IMR-90 (cell line): ENCODE measurements at regions not wholly inside any gene's neighbourhood (a gene's known extent, or its start where the extent isn't known, plus 50 kb on each side); places are given as distances from the start of the nearest gene placed in this dataset.

Source experiments
- ATAC-seq: fragments of 200-7000 bp; cut with Tn5 transposase; 2 replicates; pipeline ENCODE4 v1.9.1; 2020; ENCODE audit warnings: low read depth, mild to moderate bottlenecking, moderate library complexity
- BruUV-seq: library from RNA; stranded (reverse); fragments of 400-500 nt; replicated peaks from 2 replicates; lab custom pipeline; 2021; lab: Mats Ljungman, UMichigan
- CTCF ChIA-PET: fragments of 300-600 bp; formaldehyde crosslinking; extraction: SDS; loops from one replicate; lab custom pipeline; 2021; ENCODE audit warnings: antibody characterized with exemption; lab: Yijun Ruan, JAX
- POLR2A ChIA-PET: fragments of 300-600 bp; sonication (Branson Sonifier 250); formaldehyde crosslinking; loops from one replicate; lab custom pipeline; 2022; ENCODE audit warnings: antibody characterized with exemption; ENCODE audit not compliant: unreplicated experiment; lab: Charles Lee
- DNase-seq: peaks from one replicate; pipeline ENCODE4 v3.0.0; 2013
- H2AFZ ChIP-seq: replicated peaks from 2 replicates; pipeline ENCODE3; 2013; ENCODE audit warnings: low read length, mild to moderate bottlenecking; ENCODE audit not compliant: poor library complexity
- H2AK5ac ChIP-seq: 2 replicates; pipeline ENCODE4 v1.6.1; 2013; ENCODE audit warnings: low read depth, low read length, inconsistent platforms
- H2AK9ac ChIP-seq: replicated peaks from 2 replicates; pipeline ENCODE3; 2013; ENCODE audit warnings: mild to moderate bottlenecking, low read depth, low read length, moderate library complexity; ENCODE audit not compliant: poor library complexity
- H2BK120ac ChIP-seq: 2 replicates; pipeline ENCODE4 v1.6.1; 2013; ENCODE audit warnings: low read depth, low read length, inconsistent platforms
- H2BK15ac ChIP-seq: 3 replicates; pipeline ENCODE4 v1.6.1; 2013; ENCODE audit warnings: low read depth, low read length, inconsistent platforms
- H2BK20ac ChIP-seq: 2 replicates; pipeline ENCODE4 v1.6.1; 2013; ENCODE audit warnings: low read depth, mild to moderate bottlenecking, inconsistent platforms, low read length, moderate library complexity
- H2BK5ac ChIP-seq: 2 replicates; pipeline ENCODE4 v1.6.1; 2013; ENCODE audit warnings: mild to moderate bottlenecking, low read depth, low read length, inconsistent platforms; ENCODE audit not compliant: poor library complexity, severe bottlenecking
- H3K14ac ChIP-seq: replicated peaks from 2 replicates; pipeline ENCODE4 v1.6.1; 2013; ENCODE audit warnings: low read depth, low read length, inconsistent platforms
- H3K18ac ChIP-seq: 2 replicates; pipeline ENCODE4 v1.6.1; 2013; ENCODE audit warnings: low read depth, low read length, control low read depth
- H3K23ac ChIP-seq: 2 replicates; pipeline ENCODE4 v1.6.1; 2013; ENCODE audit warnings: low read depth, low read length, inconsistent platforms
- H3K27ac ChIP-seq: 2 replicates; pipeline ENCODE4 v1.5.1; 2013; ENCODE audit warnings: mild to moderate bottlenecking, control low read depth, low read length; ENCODE audit not compliant: insufficient read depth
- H3K27me3 ChIP-seq: 2 replicates; pipeline ENCODE4 v1.6.1; 2013; ENCODE audit warnings: low read length; ENCODE audit not compliant: control insufficient read depth, insufficient read depth
- H3K36me3 ChIP-seq: 2 replicates; pipeline ENCODE4 v1.6.1; 2013; ENCODE audit warnings: low read length, mixed read lengths; ENCODE audit not compliant: control insufficient read depth, insufficient read depth
- H3K4ac ChIP-seq: 2 replicates; pipeline ENCODE4 v1.6.1; 2013; ENCODE audit warnings: low read depth, low read length, inconsistent platforms
- H3K4me1 ChIP-seq: 2 replicates; pipeline ENCODE4 v1.6.1; 2013; ENCODE audit warnings: low read length, mixed read lengths; ENCODE audit not compliant: control insufficient read depth, insufficient read depth
- H3K4me2 ChIP-seq: 2 replicates; pipeline ENCODE4 v1.6.1; 2013; ENCODE audit warnings: low read depth, mild to moderate bottlenecking, control low read depth, low read length, moderate library complexity
- H3K4me3 ChIP-seq: 2 replicates; pipeline ENCODE4 v1.5.1; 2013; ENCODE audit warnings: low read depth, mild to moderate bottlenecking, control low read depth, low read length, moderate library complexity; ENCODE audit not compliant: insufficient read depth
- H3K56ac ChIP-seq: 2 replicates; pipeline ENCODE4 v1.6.1; 2013; ENCODE audit warnings: low read length, inconsistent platforms; ENCODE audit not compliant: insufficient read depth; ENCODE audit errors: extremely low read depth
- H3K79me1 ChIP-seq, 2 experiments: 2 replicates each; pipeline ENCODE4 v1.6.1; 2013; ENCODE audit warnings: low read length in 2 of 2, inconsistent platforms in 1 of 2, low read depth in 1 of 2
- H3K9ac ChIP-seq: 2 replicates; pipeline ENCODE4 v1.6.1; 2013; ENCODE audit warnings: low read depth, low read length, control low read depth
- H3K9me1 ChIP-seq: 2 replicates; pipeline ENCODE4 v1.6.1; 2013; ENCODE audit warnings: low read length, inconsistent platforms; ENCODE audit not compliant: insufficient read depth
- H3K9me3 ChIP-seq: 2 replicates; pipeline ENCODE4 v1.6.1; 2013; ENCODE audit warnings: low read length; ENCODE audit not compliant: control insufficient read depth, insufficient read depth
- H4K20me1 ChIP-seq: 2 replicates; pipeline ENCODE4 v1.6.1; 2013; ENCODE audit warnings: low read length, inconsistent platforms; ENCODE audit not compliant: insufficient read depth
- H4K5ac ChIP-seq: 2 replicates; pipeline ENCODE4 v1.6.1; 2013; ENCODE audit warnings: mild to moderate bottlenecking, low read depth, low read length, control low read depth
- H4K8ac ChIP-seq, 2 experiments: 2 replicates each; pipeline ENCODE4 v1.6.1; 2013; ENCODE audit warnings: low read depth in 2 of 2, low read length in 2 of 2, control low read depth in 1 of 2, inconsistent platforms in 1 of 2
- H4K91ac ChIP-seq: 2 replicates; pipeline ENCODE4 v1.6.1; 2013; ENCODE audit warnings: low read depth, low read length, inconsistent platforms; ENCODE audit not compliant: insufficient read depth
- CEBPB ChIP-seq: IDR thresholded peaks from 2 replicates; pipeline ENCODE4 v1.6.1; 2012; ENCODE audit warnings: low read depth, low read length, improper control_type of control experiment
- CHD1 ChIP-seq: IDR thresholded peaks from 2 replicates; pipeline ENCODE4 v1.6.1; 2012; ENCODE audit warnings: low read depth, low read length, improper control_type of control experiment
- FOS ChIP-seq: fragments of 150-350 bp; IDR thresholded peaks from 2 replicates; pipeline ENCODE4 v1.6.1; 2016; ENCODE audit warnings: low read depth, low read length
- MAZ ChIP-seq: IDR thresholded peaks from 2 replicates; pipeline ENCODE4 v1.6.1; 2012; ENCODE audit warnings: low read depth, mild to moderate bottlenecking, low read length, improper control_type of control experiment, moderate library complexity, borderline replicate concordance
- RAD21 ChIP-seq: IDR thresholded peaks from 2 replicates; pipeline ENCODE4 v1.6.1; 2012; ENCODE audit warnings: low read length, improper control_type of control experiment
- RCOR1 ChIP-seq: IDR thresholded peaks from 2 replicates; pipeline ENCODE4 v1.6.1; 2012; ENCODE audit warnings: mild to moderate bottlenecking, low read length, improper control_type of control experiment; ENCODE audit not compliant: insufficient replicate concordance
- SMC3 ChIP-seq: fragments of 150-350 bp; IDR thresholded peaks from 2 replicates; pipeline ENCODE4 v1.6.1; 2016; ENCODE audit warnings: low read depth, mild to moderate bottlenecking, antibody characterized with exemption, low read length, moderate library complexity
- WGBS, 2 experiments: methylation state at CpG; one replicate each; pipeline versions ENCODE4 v1.1.5 to v1.1.7; 2013; ENCODE audit warnings: missing lambda C conversion rate in 2 of 2; ENCODE audit not compliant: insufficient read length in 1 of 2; ENCODE audit errors: extremely low coverage in 2 of 2; 5-methylcytosine and 5-hydroxymethylcytosine counted together
- dilution Hi-C: fragments of 300-500 bp; cut with HindIII; formaldehyde crosslinking; loops from one replicate; pipeline ENCODE4 v1.14.3; 2018; ENCODE audit warnings: low sequenced_read_pairs; ENCODE audit not compliant: unreplicated experiment
- in situ Hi-C: fragments of 300-500 bp; cut with MboI; formaldehyde crosslinking; loops from 3 replicates; pipeline ENCODE4 v1.14.3; 2019; ENCODE audit warnings: low sequenced_read_pairs, inconsistent platforms, mixed read lengths
- intact Hi-C: fragments of 100-400 bp; cut with micrococcal nuclease; formaldehyde crosslinking; loops from 2 replicates; pipeline ENCODE4 v1.10.0; 2022
- TF ChIP-seq, protein P1 (sequence below): fragments of 150-350 bp; IDR thresholded peaks from 2 replicates; pipeline ENCODE4 v1.6.1; 2016; ENCODE audit warnings: low read depth, mild to moderate bottlenecking, low read length, moderate library complexity, borderline replicate concordance
- TF ChIP-seq, protein P2 (sequence below): conservative IDR thresholded peaks from 2 replicates; pipeline ENCODE4 v1.5.1; 2012; ENCODE audit warnings: mild to moderate bottlenecking, low read depth, low read length, improper control_type of control experiment

DNA sequence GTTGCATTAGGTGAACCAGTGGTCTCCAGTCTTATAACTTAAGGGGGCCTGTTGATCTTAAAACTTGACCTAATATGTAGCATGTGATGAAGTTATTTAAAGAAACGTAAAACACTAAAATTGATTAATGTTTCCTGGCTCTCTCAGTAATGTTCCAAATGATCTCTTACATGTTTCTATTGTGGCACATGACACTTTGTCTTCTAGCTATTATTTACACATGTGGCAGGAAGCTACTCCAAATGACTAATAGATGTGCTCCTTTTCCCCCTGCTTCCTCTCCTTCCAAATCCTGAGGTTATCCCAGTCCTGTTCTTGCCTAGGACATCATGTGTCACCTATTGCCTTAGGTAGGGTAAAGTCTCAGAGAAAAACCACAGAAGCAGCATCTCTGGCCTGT is 89.4 kb downstream of the FAS start:
- dilution Hi-C loops: no loop called here
- no peaks in the 10 kb centered on the region for H3K36me3 ChIP-seq
- in situ Hi-C loops: no loop called here
- H3K9ac ChIP-seq: no peak overlapping the region
- H3K14ac ChIP-seq: peak overlapping the region; percentile 65; the same call in 1 of the 2 replicates
- H3K4me3 ChIP-seq: no peak overlapping the region
- H2AK9ac ChIP-seq: no peak overlapping the region
- H4K20me1 ChIP-seq: no peaks in the 10 kb centered on the region
- H3K4me2 ChIP-seq: no peak overlapping the region; the same call in 1 of the 2 replicates
- H4K8ac ChIP-seq: 0 out of 4 replicates have a peak overlapping the region, but pooled peaks of 1 of the 2 experiments have one; percentile 29
- H3K56ac ChIP-seq: no peak overlapping the region
- WGBS, 2 experiments: no CpG with 5 or more reads among the region's 1 CpG
- H3K79me1 ChIP-seq: no peaks in the 10 kb centered on the region
- H4K5ac ChIP-seq: 0 out of 2 replicates have a peak overlapping the region, but pooled peaks have one; percentile 8
- H4K91ac ChIP-seq: peak overlapping the region; percentile 31; the same call in 1 of the 2 replicates
- peak overlapping the region; percentile 53; the same call in 1 of the 2 replicates for H2BK120ac ChIP-seq
- H2BK15ac ChIP-seq: no peak overlapping the region; the same call in 2 of the 3 replicates
- no peaks in the 10 kb centered on the region for H3K27me3 ChIP-seq
- H2BK5ac ChIP-seq: no peak overlapping the region
- H3K9me1 ChIP-seq: no peaks in the 10 kb centered on the region; the same call in 1 of the 2 replicates
- ChIA-PET CTCF (no interaction called here), POLR2A (no interaction called here)
- H3K27ac ChIP-seq: no peak overlapping the region
- no peak for DNase-seq
- H2BK20ac ChIP-seq: 0 out of 2 replicates have a peak overlapping the region, but pooled peaks have one; percentile 36
- peak overlapping the region; percentile 46; the same call in 1 of the 2 replicates for H3K4ac ChIP-seq
- intact Hi-C loops: no loop called here
- no peak for ATAC-seq
- H3K9me3 ChIP-seq: no peaks in the 10 kb centered on the region
- peaks cover 5% of the 10 kb centered on the region for H3K4me1 ChIP-seq
- H3K18ac ChIP-seq: peak overlapping the region; percentile 82; the same call in 1 of the 2 replicates
- 0 out of 2 replicates have a peak overlapping the region, but pooled peaks have one; percentile 11 for H2AK5ac ChIP-seq
- no peak overlapping the region for H3K23ac ChIP-seq
- TF ChIP-seq FOS (no peak), CEBPB (no peak), CHD1 (no peak), MAZ (no peak), RAD21 (no peak), RCOR1 (no peak), SMC3 (no peak)
- TF ChIP-seq, protein P1, sequence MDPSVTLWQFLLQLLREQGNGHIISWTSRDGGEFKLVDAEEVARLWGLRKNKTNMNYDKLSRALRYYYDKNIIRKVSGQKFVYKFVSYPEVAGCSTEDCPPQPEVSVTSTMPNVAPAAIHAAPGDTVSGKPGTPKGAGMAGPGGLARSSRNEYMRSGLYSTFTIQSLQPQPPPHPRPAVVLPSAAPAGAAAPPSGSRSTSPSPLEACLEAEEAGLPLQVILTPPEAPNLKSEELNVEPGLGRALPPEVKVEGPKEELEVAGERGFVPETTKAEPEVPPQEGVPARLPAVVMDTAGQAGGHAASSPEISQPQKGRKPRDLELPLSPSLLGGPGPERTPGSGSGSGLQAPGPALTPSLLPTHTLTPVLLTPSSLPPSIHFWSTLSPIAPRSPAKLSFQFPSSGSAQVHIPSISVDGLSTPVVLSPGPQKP: no peak
- TF ChIP-seq, protein P2, sequence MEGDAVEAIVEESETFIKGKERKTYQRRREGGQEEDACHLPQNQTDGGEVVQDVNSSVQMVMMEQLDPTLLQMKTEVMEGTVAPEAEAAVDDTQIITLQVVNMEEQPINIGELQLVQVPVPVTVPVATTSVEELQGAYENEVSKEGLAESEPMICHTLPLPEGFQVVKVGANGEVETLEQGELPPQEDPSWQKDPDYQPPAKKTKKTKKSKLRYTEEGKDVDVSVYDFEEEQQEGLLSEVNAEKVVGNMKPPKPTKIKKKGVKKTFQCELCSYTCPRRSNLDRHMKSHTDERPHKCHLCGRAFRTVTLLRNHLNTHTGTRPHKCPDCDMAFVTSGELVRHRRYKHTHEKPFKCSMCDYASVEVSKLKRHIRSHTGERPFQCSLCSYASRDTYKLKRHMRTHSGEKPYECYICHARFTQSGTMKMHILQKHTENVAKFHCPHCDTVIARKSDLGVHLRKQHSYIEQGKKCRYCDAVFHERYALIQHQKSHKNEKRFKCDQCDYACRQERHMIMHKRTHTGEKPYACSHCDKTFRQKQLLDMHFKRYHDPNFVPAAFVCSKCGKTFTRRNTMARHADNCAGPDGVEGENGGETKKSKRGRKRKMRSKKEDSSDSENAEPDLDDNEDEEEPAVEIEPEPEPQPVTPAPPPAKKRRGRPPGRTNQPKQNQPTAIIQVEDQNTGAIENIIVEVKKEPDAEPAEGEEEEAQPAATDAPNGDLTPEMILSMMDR: no peak
- H2AFZ ChIP-seq: no peak overlapping the region
- no TSS peak for BruUV-seq
